Activated CD4-positive, alpha-beta T cell treated with anti-CD3 and anti-CD28 coated beads, Interleukin-2, amount 50 U/mL, for 24 hours (primary cell): ENCODE measurements at regions not wholly inside any gene's neighbourhood (a gene's known extent, or its start where the extent isn't known, plus 50 kb on each side); places are given as distances from the start of the nearest gene placed in this dataset.

Experiments used
- DNase-seq, 2 donors: peaks; one replicate each; pipeline ENCODE4 v3.0.0-alpha.2; 2020; ENCODE audit warnings: low read depth in 1 of 2, low spot score in 1 of 2

- no peak for DNase-seq
These were observed 130.6 kb downstream of the SMAD6 start for GRCh38 chr15:66832664-66833063.

- DNase-seq, result no peak
These were observed 131.3 kb downstream of the SMAD6 start for GRCh38 chr15:66833371-66833770.

- DNase-seq, result no peak
These were observed 131.8 kb downstream of the SMAD6 start for GRCh38 chr15:66833803-66834202.

- DNase-seq, result no peak
These were observed 133.1 kb downstream of the SMAD6 start for GRCh38 chr15:66834881-66835878.

DNA sequence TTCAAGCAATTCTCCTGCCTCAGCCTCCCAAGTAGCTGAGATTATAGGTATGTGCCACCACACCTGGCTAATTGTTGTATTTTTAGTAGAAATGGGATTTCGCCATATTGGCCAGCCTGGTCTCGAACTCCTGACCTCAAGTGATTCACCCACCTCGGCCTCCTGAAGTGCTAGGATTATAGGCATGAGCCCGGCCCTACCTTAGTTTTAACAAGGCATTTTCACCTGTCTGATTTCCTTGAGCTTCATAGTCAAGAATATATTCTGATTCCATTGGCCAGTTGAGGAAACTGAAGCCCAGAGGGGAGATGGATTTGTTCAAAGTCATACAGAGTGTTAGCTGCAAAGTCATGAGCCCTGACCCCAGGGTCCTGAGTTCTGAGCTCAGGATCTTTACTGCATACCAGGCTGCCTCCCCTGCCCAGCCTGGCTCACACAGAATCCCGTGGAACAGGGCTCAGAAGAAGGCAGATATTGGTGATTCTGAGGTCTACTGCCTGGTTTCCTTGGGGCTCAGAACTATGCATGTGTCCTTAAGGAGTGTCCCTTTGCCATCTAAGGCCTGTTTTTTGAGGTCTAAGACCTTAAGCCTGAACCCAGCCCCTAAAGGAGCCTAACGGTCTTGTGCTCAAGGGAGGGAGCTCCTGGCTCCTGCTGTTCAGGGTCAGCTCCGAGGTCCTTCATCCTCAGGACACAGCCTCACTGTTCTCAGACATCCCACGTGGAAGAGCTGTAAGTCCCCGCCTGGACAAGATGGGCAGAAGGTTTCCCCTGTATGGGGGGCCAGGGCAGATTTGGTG is 134.4 kb downstream of the SMAD6 start:
- no peak for DNase-seq

GRCh38 chr15:66838202-66838601 is 136.2 kb downstream of the SMAD6 start:
- DNase-seq, result no peak

DNA sequence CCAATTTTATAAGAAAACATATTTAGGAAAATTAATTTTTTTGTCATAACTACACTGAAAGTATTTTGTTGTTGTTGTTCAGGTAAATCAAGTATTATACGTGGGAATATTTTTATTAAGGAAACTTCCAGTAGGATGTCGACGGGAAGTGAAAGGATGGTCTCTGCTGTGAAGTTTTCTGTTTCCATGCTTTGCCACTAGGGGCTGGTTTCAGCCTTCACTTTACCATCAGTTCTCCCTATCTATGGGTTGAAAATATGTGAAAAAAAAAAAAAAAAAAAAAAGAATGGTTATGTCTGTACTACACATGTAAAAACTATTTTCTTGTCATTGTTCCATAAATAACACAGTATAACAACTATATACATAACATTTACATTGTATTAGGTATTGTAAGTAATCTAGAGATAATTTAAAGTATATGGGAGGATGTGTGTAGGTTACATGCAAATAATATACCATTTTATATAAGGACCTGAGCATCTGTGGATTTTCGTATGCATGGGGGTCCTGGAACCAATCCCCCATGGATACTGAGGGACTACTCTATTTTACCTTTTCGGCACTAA is 136.7 kb downstream of the SMAD6 start:
- no peak for DNase-seq

DNA sequence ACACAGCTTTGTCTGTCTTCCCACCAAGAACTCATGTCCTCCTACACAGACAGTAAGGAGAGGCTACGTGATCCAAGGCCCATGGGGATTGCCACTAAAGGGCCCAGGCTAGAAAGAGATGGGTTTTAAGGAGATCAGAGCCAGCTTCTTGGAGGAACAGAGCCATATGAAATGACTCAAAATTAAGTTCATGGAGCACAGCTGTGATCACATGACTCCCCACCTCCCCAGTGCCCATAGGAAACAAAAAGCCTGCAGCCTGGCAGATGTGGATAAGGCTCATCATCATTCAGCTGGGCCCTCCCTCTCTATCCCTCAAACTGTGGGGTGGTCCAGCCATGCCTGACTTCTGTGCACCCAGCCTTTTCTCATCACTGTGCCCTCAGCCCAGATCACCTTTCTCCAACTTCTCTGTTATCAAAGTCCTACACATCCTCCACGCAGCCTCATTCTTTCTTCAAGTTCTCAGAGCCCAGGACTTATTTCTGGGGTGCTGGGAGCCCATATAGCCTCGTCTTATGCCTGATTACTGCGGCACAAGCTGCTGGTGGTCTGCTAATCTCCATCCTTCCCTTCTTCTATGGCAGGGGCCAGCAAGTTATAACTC is 137.6 kb downstream of the SMAD6 start:
- no peak for DNase-seq

- no peak for DNase-seq
These were observed 138.8 kb downstream of the SMAD6 start for GRCh38 chr15:66840615-66841390.

GRCh38 chr15:66841953-66842681 is 140.1 kb downstream of the SMAD6 start:
- no peak for DNase-seq

DNA sequence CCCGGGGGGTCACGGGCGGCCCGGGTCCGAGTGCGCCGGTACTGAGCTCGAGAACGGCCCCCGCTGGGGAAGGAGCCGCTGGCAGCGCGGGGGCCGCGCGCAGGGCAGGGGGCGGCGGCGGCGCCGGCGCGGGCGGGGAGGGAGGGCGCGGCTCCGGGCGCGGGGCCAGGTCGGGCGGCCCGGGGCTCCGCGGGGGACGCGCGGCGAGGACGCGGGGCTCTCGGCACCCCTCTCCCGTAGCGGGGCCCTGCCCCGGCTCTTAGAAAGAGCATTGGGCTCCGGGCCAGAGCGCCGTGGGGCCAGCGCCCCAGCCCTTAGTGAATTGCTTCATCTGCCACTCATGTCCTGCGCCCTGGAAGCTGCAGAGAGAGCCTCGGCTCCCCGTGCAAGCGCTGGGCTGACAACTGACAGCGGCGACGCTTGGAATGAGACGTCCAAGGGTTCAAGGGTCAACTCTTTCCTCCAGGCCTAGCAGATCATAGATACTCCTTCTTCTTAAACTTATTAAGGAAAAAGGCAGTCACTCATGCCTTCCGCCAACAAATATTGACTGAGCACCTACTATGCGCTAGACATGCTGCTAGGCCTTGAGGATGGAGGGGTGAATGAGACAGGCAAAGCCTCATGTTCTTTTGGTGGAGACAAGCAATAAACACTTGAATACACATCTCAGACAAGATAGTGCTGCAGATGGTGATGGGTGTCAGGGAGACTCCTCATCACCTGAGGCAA is 140.8 kb downstream of the SMAD6 start:
- DNase-seq, result no peak

DNA sequence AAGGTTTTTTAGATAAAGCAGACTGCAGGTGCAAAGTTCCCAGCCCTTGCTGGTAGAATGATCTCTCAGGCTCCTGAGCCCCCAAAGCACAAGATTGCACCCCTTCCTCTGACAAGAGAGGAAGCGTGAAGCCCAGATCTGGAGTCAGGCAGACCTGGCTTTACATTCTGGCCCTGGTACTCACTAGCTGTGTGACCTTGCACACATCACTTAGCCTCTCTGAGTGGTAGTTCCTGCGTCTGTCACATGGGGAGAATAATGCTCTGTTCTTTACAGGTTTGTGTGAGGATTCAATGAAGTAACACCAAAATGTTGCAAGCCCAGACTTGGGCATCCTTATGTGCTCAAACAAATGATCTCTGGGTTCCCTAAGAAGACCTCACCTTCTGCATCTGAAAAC is 141.5 kb downstream of the SMAD6 start:
- DNase-seq, result no peak

DNA sequence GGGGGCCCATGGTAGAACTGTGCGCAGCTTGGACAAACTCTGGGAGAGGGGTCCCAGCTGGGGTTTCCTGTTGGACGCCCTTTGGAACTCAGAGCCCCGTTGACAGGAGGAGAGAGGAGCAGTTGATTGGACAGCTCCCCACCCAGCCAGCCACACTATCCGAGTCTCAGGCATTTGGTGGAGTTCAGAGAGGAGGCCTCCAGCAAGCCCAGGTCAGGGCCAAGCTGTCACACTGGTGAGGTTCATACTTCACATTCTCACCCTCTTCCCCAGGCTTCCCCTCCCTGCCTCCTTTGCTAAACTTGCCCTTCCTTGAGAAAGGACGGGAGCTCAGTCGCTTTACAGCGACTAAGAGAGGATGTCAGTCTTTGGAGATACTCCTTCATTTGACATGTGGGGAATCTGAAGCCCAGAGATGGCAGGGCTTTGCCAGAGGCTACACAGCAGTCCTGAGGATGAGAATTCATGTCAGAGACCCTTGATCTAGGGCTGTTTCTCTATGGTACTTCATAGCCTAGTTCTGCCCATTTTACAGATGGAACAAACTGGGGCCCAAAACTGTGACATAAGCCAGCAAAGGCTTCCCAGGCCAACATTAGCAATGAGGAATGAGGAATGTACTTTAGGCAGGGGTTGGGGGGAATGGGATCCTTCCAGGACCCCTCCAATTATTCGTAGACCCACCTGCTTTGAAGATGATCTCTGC is 142.2 kb downstream of the SMAD6 start:
- DNase-seq, result no peak

DNA sequence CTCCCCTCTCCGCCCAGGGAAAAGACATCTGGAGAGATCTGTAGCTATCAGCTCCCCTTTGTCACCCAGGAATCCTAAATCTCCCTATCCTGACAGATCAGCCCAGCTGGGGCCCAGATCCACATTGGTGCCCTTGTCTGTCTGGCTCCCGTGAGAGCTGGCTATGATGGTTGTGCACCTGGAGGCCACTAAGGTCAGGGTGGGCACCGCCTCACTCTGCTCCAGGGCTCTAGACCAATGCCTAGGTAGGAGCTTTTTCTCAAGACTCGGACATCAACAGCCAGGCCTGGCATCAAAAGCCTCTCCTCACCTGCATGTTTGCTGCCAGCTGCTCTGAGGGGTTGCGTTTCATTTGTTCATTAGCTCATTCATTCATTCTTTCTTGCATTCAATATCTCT is 142.7 kb downstream of the SMAD6 start:
- no peak for DNase-seq

- no peak for DNase-seq
These were observed 143.3 kb downstream of the SMAD6 start for GRCh38 chr15:66845266-66845785.

DNA sequence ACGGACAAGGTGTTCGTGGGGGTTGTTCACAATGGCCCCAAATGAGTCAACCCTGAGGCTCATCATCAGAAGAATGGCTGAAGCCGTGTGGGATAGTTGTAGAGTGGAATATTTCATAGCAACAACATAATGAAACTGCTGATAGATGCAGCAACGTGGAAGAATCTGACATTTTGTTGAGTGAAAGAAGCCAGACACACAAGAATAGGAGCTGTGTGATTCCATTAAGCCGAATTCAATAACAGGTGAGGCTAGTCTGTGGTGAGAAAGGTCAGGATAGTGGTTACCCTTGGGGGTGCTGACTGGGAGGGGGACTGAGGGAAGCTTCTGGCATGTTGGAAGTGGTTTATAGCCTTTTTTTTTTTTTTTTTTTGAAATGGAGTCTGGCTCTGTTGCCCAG is 144.0 kb downstream of the SMAD6 start:
- DNase-seq, result no peak

GRCh38 chr15:66846811-66847210 is 144.8 kb downstream of the SMAD6 start:
- no peak for DNase-seq

- no peak for DNase-seq
These were observed 145.5 kb downstream of the SMAD6 start for GRCh38 chr15:66847565-66847991.
